ENCODE measurements at regions not wholly inside any gene's neighbourhood (a gene's known extent, or its start where the extent isn't known, plus 50 kb on each side); places are given as distances from the start of the nearest gene placed in this dataset.

DNA sequence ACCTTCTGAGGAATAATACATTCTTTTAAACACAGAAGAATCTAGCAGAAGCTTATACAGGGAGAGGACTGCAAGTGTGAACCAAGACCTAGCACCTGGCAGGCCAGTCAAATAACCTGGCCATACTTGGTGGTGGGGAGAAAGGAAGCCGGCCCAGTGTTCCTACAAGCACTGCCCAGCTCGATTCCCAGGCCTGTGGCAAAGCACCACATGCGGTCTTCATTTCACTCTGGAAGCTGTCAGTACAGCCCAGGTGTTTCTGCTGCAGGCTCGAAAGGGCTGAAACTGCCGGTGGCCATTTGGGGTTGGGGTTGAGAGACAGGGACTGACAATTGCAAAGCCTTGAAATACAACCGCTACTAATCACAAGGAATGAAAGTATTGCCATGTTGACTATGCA is 50.8 kb upstream of the EGFR start:
- Histone ChIP-seq H3K36me3 (no peaks in the 10 kb centered on the region), H3K4me3 (no peak overlapping the region), H3K27ac (no peak overlapping the region), H3K9me3 (peaks cover 0 to 11% of the 10 kb centered on the region in 2 donors), H3K27me3 (no peaks in the 10 kb centered on the region), H3K4me1 (no peaks in the 10 kb centered on the region)
- intact Hi-C loops (cut with DNase I), result no loop called here
- DNase-seq (no peak), ATAC-seq (no peak)
- TF ChIP-seq CTCF (IDR thresholded peaks at IDR 0.05), result no peak
